ENCODE measurements at regions not wholly inside any gene's neighbourhood (a gene's known extent, or its start where the extent isn't known, plus 50 kb on each side); places are given as distances from the start of the nearest gene placed in this dataset.
"Not testable (repeated sequence)": the region's sequence is repeated elsewhere in the genome, so short reads cannot be mapped to it uniquely, and the experiment has no call there.

GRCh38 chr11:122199661-122200060, 83.6 kb upstream of the BLID start:
- no peak for DNase-seq (ENCODE audit: low spot score)

GRCh38 chr11:122198291-122198983, 82.4 kb upstream of the BLID start:
- DNase-seq (ENCODE audit: low spot score), result no peak

DNA sequence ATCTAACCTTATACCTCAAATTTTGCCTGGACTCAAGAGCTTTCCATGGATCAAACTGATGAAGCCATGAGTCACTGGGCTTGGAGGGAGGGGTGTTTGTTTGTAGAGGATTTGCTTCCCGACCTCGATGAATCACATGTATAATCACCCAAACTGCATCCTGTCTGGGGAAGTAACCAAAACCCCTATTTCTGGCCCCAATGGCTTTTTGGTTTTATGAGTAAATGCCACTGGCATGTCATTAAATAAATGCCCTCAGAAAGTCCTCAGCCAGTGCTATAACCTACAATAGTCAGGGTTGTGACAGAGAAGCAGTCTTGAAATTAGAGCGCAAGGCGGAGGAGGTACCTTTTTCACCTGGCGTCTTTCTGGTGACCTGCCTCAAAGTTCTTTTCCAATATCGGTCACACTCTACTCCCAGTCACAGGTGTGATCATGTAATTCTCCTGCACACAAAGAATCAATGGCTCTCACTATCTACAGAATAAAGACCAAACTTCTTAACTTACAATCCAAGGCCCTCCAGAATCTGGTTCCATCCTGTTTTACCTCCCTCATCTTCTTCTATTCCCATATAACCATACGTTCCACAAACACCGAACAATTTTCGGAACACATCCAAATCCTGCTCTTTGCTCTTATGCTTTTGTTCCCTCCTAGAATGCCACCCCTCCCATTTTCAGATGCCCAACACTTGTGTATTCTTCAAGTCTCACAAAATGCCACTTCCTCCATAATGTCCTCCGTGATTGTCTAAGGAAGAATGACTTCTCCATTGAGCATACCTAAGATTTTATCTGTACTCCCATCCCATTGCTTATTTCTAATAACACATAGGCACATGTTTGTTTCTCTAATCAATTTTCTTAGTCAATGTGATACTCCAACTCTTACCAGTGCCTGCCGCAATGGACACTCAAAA, 81.3 kb upstream of the BLID start:
- peak; percentile 77 for DNase-seq (ENCODE audit: low spot score)

DNA sequence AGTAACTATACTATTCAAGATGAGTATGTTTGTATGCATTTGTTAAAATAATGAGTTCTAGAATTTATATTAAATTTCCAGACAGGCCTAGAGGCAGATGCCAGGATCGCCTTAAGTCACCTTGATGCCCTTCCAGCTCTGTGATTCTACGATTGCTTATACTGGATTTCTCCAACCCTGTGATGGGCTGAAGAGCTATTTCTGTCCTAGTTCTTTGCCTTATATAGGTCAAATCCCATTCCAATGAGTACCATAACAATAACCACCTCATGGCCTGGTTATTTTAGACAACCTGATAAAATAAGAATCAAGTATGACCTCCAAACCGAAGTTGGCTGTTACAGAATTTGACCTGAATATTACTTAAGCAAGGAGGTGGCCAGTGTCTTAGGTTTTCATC, 79.8 kb upstream of the BLID start:
- DNase-seq (ENCODE audit: low spot score), result no peak

- DNase-seq (ENCODE audit: low spot score), result not testable (repeated sequence)
Observed at GRCh38 chr11:122193881-122194480, 78.0 kb upstream of the BLID start.

GRCh38 chr11:122193457-122193856, 77.4 kb upstream of the BLID start:
- DNase-seq (ENCODE audit: low spot score), result no peak

GRCh38 chr11:122192634-122193255, 76.7 kb upstream of the BLID start:
- DNase-seq (ENCODE audit: low spot score), result no peak

- DNase-seq (ENCODE audit: low spot score), result no peak
Observed at GRCh38 chr11:122190768-122191167, 74.8 kb upstream of the BLID start.

DNA sequence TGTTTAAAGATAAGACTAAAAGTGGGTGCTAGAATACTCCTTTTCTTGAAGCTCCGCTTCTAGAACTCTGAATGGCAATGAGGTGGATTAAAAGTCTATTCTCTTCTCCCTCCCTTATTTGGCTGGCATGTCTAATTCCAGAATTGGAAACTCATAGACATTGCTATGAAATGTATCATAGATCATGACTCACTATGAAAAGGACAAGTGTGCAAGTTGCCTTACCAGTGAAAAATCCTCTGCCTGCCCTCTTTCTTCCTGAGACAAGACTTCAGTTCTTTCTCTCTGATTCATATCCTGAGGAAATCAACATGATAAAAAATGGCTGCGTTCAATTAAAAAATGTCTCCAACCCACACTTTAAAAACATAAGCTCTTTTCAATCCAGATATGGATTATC, 73.2 kb upstream of the BLID start:
- peak; percentile 47 for DNase-seq (ENCODE audit: low spot score)

DNA sequence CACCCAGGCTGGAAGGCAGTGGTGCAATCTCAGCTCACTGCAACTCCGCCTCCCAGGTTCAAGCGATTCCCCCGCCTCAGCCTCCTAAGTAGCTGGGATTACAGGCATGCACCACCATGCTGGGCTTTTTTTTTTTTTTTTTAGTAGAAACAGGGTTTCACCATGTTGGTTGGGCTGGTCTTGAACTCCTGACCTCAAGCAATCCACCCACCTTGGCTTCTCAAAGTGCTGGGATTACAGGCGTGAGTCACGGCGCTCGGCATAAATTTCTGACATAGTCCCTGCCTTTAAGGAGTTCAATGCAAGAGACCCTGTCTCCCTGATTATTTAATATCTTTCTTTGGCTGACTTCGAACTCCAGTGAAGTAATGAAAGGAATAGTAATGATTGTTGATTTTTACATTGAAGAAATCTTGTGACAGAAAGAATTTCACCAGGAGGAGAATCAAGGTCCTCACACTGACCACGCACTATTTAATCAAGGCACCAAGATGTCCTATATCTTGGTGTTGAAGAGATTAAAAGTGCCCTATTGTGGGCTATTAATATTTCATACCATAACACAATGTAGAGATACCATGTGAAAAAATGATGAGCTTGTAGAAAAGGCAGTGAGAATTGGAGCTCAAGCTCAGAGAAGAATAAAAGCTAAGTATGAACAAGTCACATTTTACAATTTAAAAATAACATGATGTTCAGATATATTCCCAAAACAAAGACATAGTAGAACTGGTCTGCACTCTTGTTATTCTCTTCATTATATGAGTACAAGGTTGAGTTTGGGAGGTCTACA, 71.6 kb upstream of the BLID start:
- DNase-seq (ENCODE audit: low spot score), result no peak

- DNase-seq (ENCODE audit: low spot score), result peak; percentile 17
Observed at GRCh38 chr11:122186439-122187080, 70.5 kb upstream of the BLID start.

DNA sequence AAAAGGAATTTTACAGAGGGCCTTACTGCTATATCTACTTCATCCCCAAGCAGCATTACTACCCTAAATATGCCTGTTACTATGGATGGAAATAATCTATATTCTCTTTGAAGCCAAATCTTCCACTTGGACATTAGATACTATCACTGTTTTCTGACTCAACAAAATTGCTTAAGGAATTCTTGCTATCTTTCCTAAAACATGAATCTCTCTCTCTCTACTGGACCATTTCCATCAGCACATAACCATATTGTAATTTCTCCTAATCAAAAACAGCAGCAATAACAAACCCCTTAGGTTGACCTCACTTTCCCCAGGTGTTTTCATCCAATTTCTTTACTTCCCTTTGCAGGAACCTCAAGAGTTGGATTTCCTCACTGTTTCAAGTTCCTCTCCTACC, 67.9 kb upstream of the BLID start:
- no peak for DNase-seq (ENCODE audit: low spot score)

GRCh38 chr11:122181893-122182292, 65.9 kb upstream of the BLID start:
- DNase-seq (ENCODE audit: low spot score), result no peak

GRCh38 chr11:122181372-122181771, 65.4 kb upstream of the BLID start:
- no peak for DNase-seq (ENCODE audit: low spot score)

GRCh38 chr11:122179961-122180834, 64.2 kb upstream of the BLID start:
- peak; percentile 55 for DNase-seq (ENCODE audit: low spot score)

GRCh38 chr11:122178795-122179194, 62.8 kb upstream of the BLID start:
- DNase-seq (ENCODE audit: low spot score), result no peak

DNA sequence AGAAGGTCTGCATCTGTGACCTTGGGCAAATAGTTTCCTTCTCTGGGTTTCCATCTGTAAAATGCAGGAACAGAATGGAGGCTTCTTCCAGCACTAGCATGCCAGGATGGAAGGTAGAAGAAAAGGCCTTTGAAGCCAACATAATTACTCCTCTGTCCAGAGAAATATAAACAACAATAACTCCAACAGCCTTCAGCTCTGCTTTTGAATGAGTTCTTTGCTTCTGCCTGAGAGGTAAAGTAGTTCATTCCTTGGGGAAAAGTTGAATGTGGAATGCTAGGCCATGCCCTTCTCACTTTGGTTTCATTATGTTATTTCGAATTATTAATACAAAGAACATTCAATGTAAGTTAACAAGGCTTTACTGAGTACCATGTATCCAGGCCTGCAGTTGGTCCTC, 61.2 kb upstream of the BLID start:
- DNase-seq (ENCODE audit: low spot score), result no peak

GRCh38 chr11:122176651-122177050, 60.6 kb upstream of the BLID start:
- DNase-seq (ENCODE audit: low spot score), result no peak

- DNase-seq (ENCODE audit: low spot score), result no peak
Observed at GRCh38 chr11:122175306-122175705, 59.3 kb upstream of the BLID start.

- no peak for DNase-seq (ENCODE audit: low spot score)
Observed at GRCh38 chr11:122173587-122173986, 57.6 kb upstream of the BLID start.
